ENCODE measurements at regions not wholly inside any gene's neighbourhood (a gene's known extent, or its start where the extent isn't known, plus 50 kb on each side); places are given as distances from the start of the nearest gene placed in this dataset.

GRCh38 chr4:116588783-116589182, 496.6 kb downstream of the TRAM1L1 start:
- H3K36me3 ChIP-seq (ENCODE audit: control insufficient read depth in 2 of 2, insufficient read depth in 1 of 2, low read length in 2 of 2) = no peaks in the 10 kb centered on the region
- H3K4me3 ChIP-seq (ENCODE audit: low read depth, low read length) = no peak overlapping the region
- ChIA-PET POLR2A (no interaction called here), CTCF (no interaction called here)
- TF ChIP-seq ZBTB7A (tag by site-specific recombination; IDR thresholded peaks at IDR 0.05; ENCODE audit: low read depth) (no peak), ZNF324 (tag by site-specific recombination; IDR thresholded peaks at IDR 0.05) (no peak), SCRT2 (tag by site-specific recombination; IDR thresholded peaks at IDR 0.05) (no peak), ZNF830 (tag by site-specific recombination; IDR thresholded peaks at IDR 0.05; ENCODE audit: low read depth) (no peak), ZNF580 (tag by site-specific recombination; IDR thresholded peaks at IDR 0.05) (no peak), ZNF16 (tag by site-specific recombination; IDR thresholded peaks at IDR 0.05; ENCODE audit: low read depth) (no peak), ZNF311 (tag by site-specific recombination; IDR thresholded peaks at IDR 0.05; ENCODE audit: borderline replicate concordance) (no peak), ZNF624 (tag by site-specific recombination; IDR thresholded peaks at IDR 0.05) (no peak), ZNF433 (tag by site-specific recombination; IDR thresholded peaks at IDR 0.05; ENCODE audit: low read depth) (no peak), ZNF239 (tag by site-specific recombination; IDR thresholded peaks at IDR 0.05) (no peak), ATF2 (tag by site-specific recombination; IDR thresholded peaks at IDR 0.05; ENCODE audit: low read depth) (no peak), ZNF791 (tag by site-specific recombination; IDR thresholded peaks at IDR 0.05) (no peak), ZNF138 (tag by site-specific recombination; IDR thresholded peaks at IDR 0.05; ENCODE audit: borderline replicate concordance) (no peak), ZFHX2 (tag by site-specific recombination; conservative IDR thresholded peaks at IDR 0.05) (no peak), ZNF664 (tag by site-specific recombination; IDR thresholded peaks at IDR 0.05) (no peak), ZNF366 (tag by site-specific recombination; conservative IDR thresholded peaks at IDR 0.05) (no peak), BCL11A (tag by site-specific recombination; IDR thresholded peaks at IDR 0.05; ENCODE audit: low read depth) (no peak), ZNF571 (tag by site-specific recombination; IDR thresholded peaks at IDR 0.05) (no peak)
- no peak overlapping the region for H3K27ac ChIP-seq (ENCODE audit: extremely low read depth, low read depth, low read length)
- no peaks in the 10 kb centered on the region for H3K4me1 ChIP-seq (ENCODE audit: control insufficient read depth, insufficient read depth, low read length)
- no peaks in the 10 kb centered on the region for H3K9me3 ChIP-seq (ENCODE audit: control insufficient read depth, insufficient read depth, low read depth, low read length)

GRCh38 chr4:116585246-116585645, 500.1 kb downstream of the TRAM1L1 start:
- ChIA-PET POLR2A (no interaction called here), CTCF (no interaction called here)
- TF ChIP-seq ZNF354C (tag by site-specific recombination; IDR thresholded peaks at IDR 0.05; ENCODE audit: borderline replicate concordance, low read depth) (no peak), ZNF48 (tag by site-specific recombination; IDR thresholded peaks at IDR 0.05) (no peak), ZNF280C (tag by site-specific recombination; IDR thresholded peaks at IDR 0.05) (no peak), ZNF544 (tag by site-specific recombination; IDR thresholded peaks at IDR 0.05) (no peak), ZNF211 (tag by site-specific recombination; IDR thresholded peaks at IDR 0.05; ENCODE audit: low read depth) (no peak), ZNF26 (tag by site-specific recombination; IDR thresholded peaks at IDR 0.05) (no peak), ZNF843 (tag by site-specific recombination; IDR thresholded peaks at IDR 0.05) (no peak)
- H3K4me1 ChIP-seq (ENCODE audit: control insufficient read depth, insufficient read depth, low read length) = no peaks in the 10 kb centered on the region
- no peak overlapping the region for H3K4me3 ChIP-seq (ENCODE audit: low read depth, low read length)
- H3K36me3 ChIP-seq (ENCODE audit: control insufficient read depth in 2 of 2, insufficient read depth in 1 of 2, low read length in 2 of 2) = no peaks in the 10 kb centered on the region
- H3K27ac ChIP-seq (ENCODE audit: extremely low read depth, low read depth, low read length) = no peak overlapping the region
- H3K9me3 ChIP-seq (ENCODE audit: control insufficient read depth, insufficient read depth, low read depth, low read length) = no peaks in the 10 kb centered on the region
